Glomerular visceral epithelial cell (primary cell): ENCODE measurements at regions not wholly inside any gene's neighbourhood (a gene's known extent, or its start where the extent isn't known, plus 50 kb on each side); places are given as distances from the start of the nearest gene placed in this dataset.

ENCODE experiments used
- DNase-seq: peaks from one replicate; pipeline ENCODE4 v3.0.0-alpha.2; 2016; ENCODE audit errors: extremely low spot score

- DNase-seq: peak; percentile 30
Observed at GRCh38 chr2:42901076-42901640, 108.8 kb upstream of the HAAO start.

GRCh38 chr2:42900289-42900891, 108.0 kb upstream of the HAAO start:
- DNase-seq: no peak

GRCh38 chr2:42897358-42897757, 105.0 kb upstream of the HAAO start:
- DNase-seq: no peak

GRCh38 chr2:42895791-42896135, 103.4 kb upstream of the HAAO start:
- no peak for DNase-seq

- no peak for DNase-seq
Observed at GRCh38 chr2:42895134-42895790, 102.9 kb upstream of the HAAO start.

DNA sequence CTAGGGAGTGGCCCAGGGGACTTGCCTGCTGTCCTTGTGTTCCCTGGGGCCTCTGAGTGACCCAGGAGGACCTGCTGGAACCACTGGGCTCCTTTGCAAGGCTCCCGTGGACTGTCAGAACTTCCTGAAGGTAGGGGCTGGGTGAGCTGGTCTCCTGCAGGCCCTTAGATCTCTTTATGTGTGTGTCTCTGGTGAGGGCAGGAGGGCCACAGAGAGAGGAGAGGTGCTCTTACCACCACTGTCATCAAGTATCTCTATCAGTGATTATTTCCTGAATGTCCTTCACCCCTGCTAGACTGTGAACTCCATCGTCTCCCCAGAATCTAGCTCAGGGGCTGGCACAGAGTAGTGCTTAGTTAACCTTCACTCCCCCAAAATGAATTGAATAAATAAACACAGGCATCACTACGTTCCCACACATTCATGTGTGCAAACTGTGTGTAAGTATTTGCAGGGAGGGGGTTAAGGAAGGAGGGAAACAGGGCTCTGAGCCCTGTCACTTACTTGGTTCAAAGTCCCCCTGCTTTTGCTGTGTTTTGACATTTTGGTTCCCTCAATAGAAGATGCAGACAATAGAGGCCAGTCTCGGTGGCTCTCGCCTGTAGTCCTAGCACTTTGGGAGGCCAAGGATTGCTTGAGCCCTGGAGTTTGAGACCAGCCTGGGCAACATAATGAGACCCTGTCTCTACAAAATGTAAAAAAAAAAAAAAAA, 100.8 kb upstream of the HAAO start:
- no peak for DNase-seq

- DNase-seq: no peak
Observed at GRCh38 chr2:42890791-42891355, 98.5 kb upstream of the HAAO start.

- no peak for DNase-seq
Observed at GRCh38 chr2:42888321-42889245, 96.2 kb upstream of the HAAO start.

DNA sequence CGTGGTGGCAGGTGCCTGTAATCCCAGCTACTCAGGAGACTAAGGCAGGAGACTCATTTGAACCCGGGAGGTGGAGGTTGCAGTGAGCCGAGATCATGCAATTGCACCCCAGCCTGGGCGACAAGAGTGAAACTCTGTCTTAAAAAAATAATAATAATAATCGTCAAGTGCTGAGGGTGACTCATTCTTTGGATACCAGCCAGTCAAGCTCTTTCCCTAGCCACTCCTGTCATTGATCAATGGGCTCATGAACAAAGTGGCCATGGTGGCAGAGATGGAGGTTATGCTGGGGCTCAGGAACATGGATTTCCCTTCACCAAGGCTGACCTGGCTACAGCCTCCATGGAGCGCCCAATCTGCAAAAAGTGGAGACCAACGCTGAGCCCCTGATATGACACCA, 94.5 kb upstream of the HAAO start:
- DNase-seq: no peak

DNA sequence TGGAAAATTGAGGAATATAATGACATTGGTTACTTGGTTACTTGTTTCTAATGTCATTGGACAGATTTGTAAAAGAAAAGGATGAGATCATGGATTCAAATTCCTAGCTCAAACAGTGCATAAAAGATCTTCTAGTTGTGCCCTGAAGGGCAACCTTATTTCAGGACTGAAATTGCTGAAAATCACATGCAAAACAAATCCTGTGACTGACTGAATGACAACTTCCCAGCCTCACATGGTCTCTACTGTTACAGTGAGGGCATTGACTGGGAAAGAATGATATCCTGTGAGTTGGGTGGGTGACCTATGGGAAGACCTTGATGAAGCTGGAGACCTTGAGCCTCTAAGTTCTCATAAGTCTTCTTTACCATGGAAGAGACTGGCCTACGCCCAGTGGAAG, 90.4 kb upstream of the HAAO start:
- DNase-seq: no peak

DNA sequence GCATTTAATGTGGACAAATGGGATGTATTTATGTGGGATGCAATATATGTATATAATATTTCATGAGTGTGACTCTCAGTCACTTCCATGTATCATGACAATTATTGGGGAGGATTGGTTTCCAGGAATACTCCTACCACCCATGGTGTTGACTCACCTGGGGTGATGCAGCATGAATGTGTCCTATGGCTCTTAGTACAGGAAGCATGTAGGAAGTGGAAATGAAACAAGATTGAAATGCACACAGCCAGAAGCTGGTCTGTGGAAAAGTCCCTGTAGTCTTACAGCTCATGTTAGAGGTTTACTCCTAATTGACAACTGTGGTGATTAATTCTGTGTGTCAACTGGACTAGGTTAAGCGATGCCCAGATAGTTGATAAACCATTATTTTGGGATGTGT, 89.3 kb upstream of the HAAO start:
- no peak for DNase-seq

- no peak for DNase-seq
Observed at GRCh38 chr2:42880738-42881690, 88.6 kb upstream of the HAAO start.

DNA sequence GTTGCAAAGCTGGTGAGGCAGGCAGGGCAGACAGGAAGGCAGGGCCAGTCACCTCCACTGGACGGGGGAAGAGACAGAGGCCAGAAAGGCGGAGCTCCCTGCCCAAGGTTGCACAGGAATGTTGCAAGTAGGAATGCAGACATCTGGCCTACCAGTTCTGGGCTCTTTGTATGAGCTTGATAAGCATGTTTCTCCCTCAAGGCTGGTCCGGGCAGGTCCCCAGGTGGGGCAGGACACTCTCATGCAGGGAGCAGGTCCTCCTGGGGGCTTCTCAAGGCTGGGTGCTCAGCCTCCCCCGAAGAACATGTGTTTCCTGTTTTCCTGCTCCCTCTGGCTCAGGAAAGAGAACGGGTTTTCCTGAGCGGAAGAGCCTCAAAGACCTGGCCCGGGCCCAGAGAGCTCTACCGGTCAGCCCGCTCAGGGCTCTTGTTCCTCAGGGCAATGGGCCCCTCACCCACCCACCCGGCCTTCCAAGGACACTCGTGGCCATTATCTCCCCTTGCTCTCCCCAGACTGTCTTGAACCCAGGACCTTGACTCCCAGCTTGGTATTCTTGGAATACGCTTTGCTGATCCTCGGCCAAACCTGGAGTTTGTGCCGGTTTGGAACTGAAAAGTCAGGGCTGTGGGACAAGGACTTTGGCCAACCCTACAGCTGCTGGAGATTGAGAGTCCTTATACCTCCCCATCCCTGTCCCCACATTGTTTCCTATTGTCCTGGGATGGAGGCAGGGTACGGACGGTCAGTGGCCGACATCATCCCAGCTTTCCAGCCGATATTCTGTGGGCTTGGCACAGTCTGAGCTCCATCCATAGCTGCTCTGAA, 87.7 kb upstream of the HAAO start:
- no peak for DNase-seq

DNA sequence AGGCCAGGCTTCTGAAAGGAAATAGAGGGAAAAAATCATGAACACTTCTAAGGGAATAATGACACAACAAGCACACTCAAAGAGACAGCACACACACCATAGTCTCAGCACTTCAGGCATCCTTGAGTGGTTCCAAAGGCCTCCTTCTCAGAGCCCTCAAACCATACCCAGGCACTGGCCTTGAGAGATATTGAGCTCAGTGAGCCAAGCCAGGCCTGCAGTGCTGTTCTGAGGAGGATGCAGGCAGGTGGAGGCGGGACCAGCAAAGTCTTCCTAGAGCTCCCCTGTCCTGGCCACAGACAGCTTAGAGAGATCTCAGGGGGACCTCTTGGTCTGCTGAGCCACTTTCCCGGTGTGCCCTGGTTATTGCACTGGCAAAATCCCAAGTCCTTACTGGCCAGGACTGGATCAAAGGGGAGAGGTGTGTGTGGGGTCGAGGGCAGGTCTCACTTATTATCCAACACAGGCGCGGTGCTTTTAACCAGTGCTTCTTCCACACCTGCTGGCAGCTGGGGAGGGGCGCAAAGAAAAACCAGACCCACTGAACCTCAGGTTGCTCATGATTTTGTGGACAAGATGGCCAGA, 86.8 kb upstream of the HAAO start:
- DNase-seq: no peak

DNA sequence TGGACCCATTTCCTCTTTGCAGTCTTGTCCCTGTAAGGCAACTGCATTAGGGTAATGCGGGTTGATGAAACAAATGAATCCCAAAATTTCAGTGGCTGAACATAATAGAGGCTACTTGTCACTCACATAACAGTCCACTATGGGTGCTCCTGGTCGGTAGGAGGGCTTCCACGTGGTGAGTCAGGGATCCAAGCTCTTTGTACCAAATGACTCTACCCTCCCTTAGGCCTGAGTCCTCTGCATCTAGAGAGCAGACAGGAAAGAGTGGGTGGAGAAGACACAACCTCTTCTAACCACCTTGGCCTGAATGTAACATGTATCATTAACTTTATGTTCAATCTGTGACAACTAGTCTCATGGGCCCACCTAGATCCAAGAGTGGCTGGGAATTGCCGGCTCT, 86.2 kb upstream of the HAAO start:
- DNase-seq: no peak

- no peak for DNase-seq
Observed at GRCh38 chr2:42877936-42878335, 85.6 kb upstream of the HAAO start.

DNA sequence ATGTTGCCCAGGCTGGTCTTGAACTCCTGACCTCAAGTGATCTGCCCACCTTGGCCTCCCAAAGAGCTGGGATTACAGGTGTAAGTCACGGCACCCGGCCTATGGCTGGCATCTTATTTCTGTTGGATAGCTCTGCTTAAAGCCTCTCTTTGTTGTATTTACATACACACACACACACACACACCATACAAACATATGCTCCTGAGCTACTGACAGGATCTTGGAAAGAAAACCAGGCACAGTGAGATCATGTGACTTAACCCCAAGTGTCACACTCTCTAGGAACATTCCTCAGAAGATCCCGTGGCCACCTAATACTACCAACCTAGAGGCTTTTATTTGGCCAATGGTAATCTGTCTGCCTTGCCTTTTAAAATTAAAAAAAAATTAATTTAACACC, 85.1 kb upstream of the HAAO start:
- DNase-seq: no peak

GRCh38 chr2:42876326-42876751, 84.0 kb upstream of the HAAO start:
- no peak for DNase-seq

- DNase-seq: no peak
Observed at GRCh38 chr2:42875880-42876279, 83.5 kb upstream of the HAAO start.
